ENCODE measurements at regions not wholly inside any gene's neighbourhood (a gene's known extent, or its start where the extent isn't known, plus 50 kb on each side); places are given as distances from the start of the nearest gene placed in this dataset.
A peak's percentile ranks its signal among the peaks of the same experiment; 100 is the strongest.

GRCh38 chr6:43962458-43962857 lies 164.8 kb downstream of the MRPL14 start (continued):
- TF ChIP-seq ATF6 (CRISPR knock-in tag; IDR thresholded peaks at IDR 0.05), result no peak
- TF ChIP-seq RBM34 (IDR thresholded peaks at IDR 0.05; ENCODE audit: borderline replicate concordance, insufficient read depth, low read length), result no peak
- no peak for TF ChIP-seq POLR2AphosphoS5 (IDR thresholded peaks at IDR 0.05; ENCODE audit: control insufficient read depth, insufficient read depth, low read depth, low read length)
- TF ChIP-seq ZNF311 (CRISPR knock-in tag; IDR thresholded peaks at IDR 0.05), result no peak
- no peak for TF ChIP-seq CTCF (IDR thresholded peaks at IDR 0.05 in 2 of 3, conservative IDR thresholded peaks at IDR 0.05 in 1 of 3; ENCODE audit: insufficient read depth in 2 of 3, low read depth in 1 of 3, low read length in 3 of 3)
- TF ChIP-seq SIRT6 (IDR thresholded peaks at IDR 0.05; ENCODE audit: low read depth, low read length), result no peak
- TF ChIP-seq GATA2 (CRISPR knock-in tag; IDR thresholded peaks at IDR 0.05), result no peak
- TF ChIP-seq USF2 (CRISPR knock-in tag; IDR thresholded peaks at IDR 0.05), result peak; percentile 79; the same call in 1 of the 2 replicates
- no peak for TF ChIP-seq VEZF1 (CRISPR knock-in tag; IDR thresholded peaks at IDR 0.05)
- 0 out of 2 replicates have a peak, but pooled peaks have one; percentile 38 for TF ChIP-seq FOXM1 (IDR thresholded peaks at IDR 0.05; ENCODE audit: low read depth)
- TF ChIP-seq FOXM1 (CRISPR knock-in tag; IDR thresholded peaks at IDR 0.05; ENCODE audit: low read depth), result no peak
- TF ChIP-seq ZNF407 (IDR thresholded peaks at IDR 0.05; ENCODE audit: low read depth), result no peak
- no peak for TF ChIP-seq ZNF766 (CRISPR knock-in tag; conservative IDR thresholded peaks at IDR 0.05)
- TF ChIP-seq FOXK2 (conservative IDR thresholded peaks at IDR 0.05 in 1 of 2, IDR thresholded peaks at IDR 0.05 in 1 of 2; ENCODE audit: low read depth in 2 of 2), result no peak

Measured in K562 (cell line).